GM19099 (cell line): ENCODE measurements at regions not wholly inside any gene's neighbourhood (a gene's known extent, or its start where the extent isn't known, plus 50 kb on each side); places are given as distances from the start of the nearest gene placed in this dataset.

ENCODE experiments used
- POLR2A ChIP-seq: IDR thresholded peaks from 3 replicates; pipeline ENCODE4 v1.6.1; 2011; ENCODE audit warnings: low read depth; ENCODE audit not compliant: insufficient read length; ENCODE audit errors: extremely low read depth

- no peak for TF ChIP-seq POLR2A
These were observed 398.8 kb upstream of the RGS6 start for GRCh38 chr14:71533390-71533789.

- no peak for TF ChIP-seq POLR2A
These were observed 398.4 kb upstream of the RGS6 start for GRCh38 chr14:71533800-71534199.

- TF ChIP-seq POLR2A, result no peak
These were observed 397.7 kb upstream of the RGS6 start for GRCh38 chr14:71534506-71534905.

- no peak for TF ChIP-seq POLR2A
These were observed 396.1 kb upstream of the RGS6 start for GRCh38 chr14:71536015-71536740.

- TF ChIP-seq POLR2A, result no peak
These were observed 395.1 kb upstream of the RGS6 start for GRCh38 chr14:71536927-71537772.

- no peak for TF ChIP-seq POLR2A
These were observed 393.9 kb upstream of the RGS6 start for GRCh38 chr14:71538288-71538687.

- no peak for TF ChIP-seq POLR2A
These were observed 393.1 kb upstream of the RGS6 start for GRCh38 chr14:71538938-71539649.

- TF ChIP-seq POLR2A, result no peak
These were observed 392.5 kb upstream of the RGS6 start for GRCh38 chr14:71539650-71540285.

GRCh38 chr14:71541271-71541670 is 391.0 kb upstream of the RGS6 start:
- no peak for TF ChIP-seq POLR2A

GRCh38 chr14:71541973-71542690 is 390.1 kb upstream of the RGS6 start:
- TF ChIP-seq POLR2A, result no peak

GRCh38 chr14:71549421-71550050 is 382.7 kb upstream of the RGS6 start:
- TF ChIP-seq POLR2A, result no peak

- TF ChIP-seq POLR2A, result no peak
These were observed 381.9 kb upstream of the RGS6 start for GRCh38 chr14:71550367-71550766.

GRCh38 chr14:71551291-71551950 is 380.8 kb upstream of the RGS6 start:
- no peak for TF ChIP-seq POLR2A

- no peak for TF ChIP-seq POLR2A
These were observed 379.4 kb upstream of the RGS6 start for GRCh38 chr14:71552809-71553208.

GRCh38 chr14:71553779-71554178 is 378.4 kb upstream of the RGS6 start:
- no peak for TF ChIP-seq POLR2A
